ENCODE measurements at regions not wholly inside any gene's neighbourhood (a gene's known extent, or its start where the extent isn't known, plus 50 kb on each side); places are given as distances from the start of the nearest gene placed in this dataset.
"Not testable (repeated sequence)": the region's sequence is repeated elsewhere in the genome, so short reads cannot be mapped to it uniquely, and the experiment has no call there.

- DNase-seq = no peak
Observed at GRCh38 chr2:180258041-180258537, 251.0 kb upstream of the CWC22 start.

GRCh38 chr2:180257247-180257646, 250.2 kb upstream of the CWC22 start:
- DNase-seq = no peak

GRCh38 chr2:180255981-180256380, 248.9 kb upstream of the CWC22 start:
- no peak for DNase-seq

- no peak for DNase-seq
Observed at GRCh38 chr2:180254872-180255271, 247.8 kb upstream of the CWC22 start.

GRCh38 chr2:180247658-180248057, 240.6 kb upstream of the CWC22 start:
- no peak for DNase-seq

GRCh38 chr2:180246268-180246667, 239.2 kb upstream of the CWC22 start:
- no peak for DNase-seq

- DNase-seq = no peak
Observed at GRCh38 chr2:180240774-180241173, 233.7 kb upstream of the CWC22 start.

- no peak for DNase-seq
Observed at GRCh38 chr2:180238729-180239128, 231.6 kb upstream of the CWC22 start.

GRCh38 chr2:180236061-180236460, 229.0 kb upstream of the CWC22 start:
- DNase-seq = not testable (repeated sequence)

GRCh38 chr2:180235506-180235905, 228.4 kb upstream of the CWC22 start:
- not testable (repeated sequence) for DNase-seq

GRCh38 chr2:180234991-180235390, 227.9 kb upstream of the CWC22 start:
- not testable (repeated sequence) for DNase-seq

GRCh38 chr2:180231015-180231414, 223.9 kb upstream of the CWC22 start:
- no peak for DNase-seq

GRCh38 chr2:180227461-180227860, 220.4 kb upstream of the CWC22 start:
- DNase-seq = no peak

GRCh38 chr2:180225118-180225517, 218.0 kb upstream of the CWC22 start:
- no peak for DNase-seq

- no peak for DNase-seq
Observed at GRCh38 chr2:180222644-180223043, 215.5 kb upstream of the CWC22 start.

- no peak for DNase-seq
Observed at GRCh38 chr2:180219491-180219890, 212.4 kb upstream of the CWC22 start.

- DNase-seq = no peak
Observed at GRCh38 chr2:180208841-180209240, 201.7 kb upstream of the CWC22 start.

GRCh38 chr2:180205621-180206235, 198.6 kb upstream of the CWC22 start:
- no peak for DNase-seq

GRCh38 chr2:180203972-180204371, 196.9 kb upstream of the CWC22 start:
- DNase-seq = no peak

GRCh38 chr2:180202467-180202951, 195.4 kb upstream of the CWC22 start:
- DNase-seq = no peak

GRCh38 chr2:180196419-180196977, 189.4 kb upstream of the CWC22 start:
- DNase-seq = no peak

GRCh38 chr2:180195847-180196246, 188.8 kb upstream of the CWC22 start:
- no peak for DNase-seq

GRCh38 chr2:180191432-180192124, 184.5 kb upstream of the CWC22 start:
- no peak for DNase-seq

GRCh38 chr2:180190851-180191250, 183.8 kb upstream of the CWC22 start:
- no peak for DNase-seq

Data from CD4-positive, alpha-beta T cell treated with Interleukin-21 for 1 hour (primary cell).